A549 (cell line): ENCODE measurements at regions not wholly inside any gene's neighbourhood (a gene's known extent, or its start where the extent isn't known, plus 50 kb on each side); places are given as distances from the start of the nearest gene placed in this dataset.

Experiments
- HDAC2 ChIP-seq: fragments of 200-600 bp; sonication (generic); IDR thresholded peaks from 2 replicates; pipeline ENCODE4 v1.6.1; 2016
- MAFK ChIP-seq: fragments of 450-650 bp; IDR thresholded peaks from 2 replicates; pipeline ENCODE4 v1.6.1; 2014; ENCODE audit not compliant: partially characterized antibody
- POLR2A ChIP-seq: IDR thresholded peaks from 2 replicates; pipeline ENCODE4 v1.6.1; 2012; ENCODE audit warnings: mild to moderate bottlenecking, low read length
- RARB ChIP-seq: fragments of 250-450 bp; sonication (Bioruptor Pico); IDR thresholded peaks from 2 replicates; pipeline ENCODE4 v1.8.0; 2021; ENCODE audit warnings: mild to moderate bottlenecking, moderate library complexity
- TF ChIP-seq, protein P1 (sequence below): fragments of >200 bp; sonication (Bioruptor Twin); formaldehyde crosslinking; IDR thresholded peaks from 3 replicates; pipeline ENCODE4 v1.5.1; 2016
- TF ChIP-seq, protein P2 (sequence below): IDR thresholded peaks from 2 replicates; pipeline ENCODE4 v1.6.1; 2012
- TF ChIP-seq, protein P3 (sequence below): fragments of 200-600 bp; sonication (generic); IDR thresholded peaks from 2 replicates; pipeline ENCODE4 v1.6.1; 2016; ENCODE audit warnings: antibody characterized with exemption, mild to moderate bottlenecking, moderate library complexity

DNA sequence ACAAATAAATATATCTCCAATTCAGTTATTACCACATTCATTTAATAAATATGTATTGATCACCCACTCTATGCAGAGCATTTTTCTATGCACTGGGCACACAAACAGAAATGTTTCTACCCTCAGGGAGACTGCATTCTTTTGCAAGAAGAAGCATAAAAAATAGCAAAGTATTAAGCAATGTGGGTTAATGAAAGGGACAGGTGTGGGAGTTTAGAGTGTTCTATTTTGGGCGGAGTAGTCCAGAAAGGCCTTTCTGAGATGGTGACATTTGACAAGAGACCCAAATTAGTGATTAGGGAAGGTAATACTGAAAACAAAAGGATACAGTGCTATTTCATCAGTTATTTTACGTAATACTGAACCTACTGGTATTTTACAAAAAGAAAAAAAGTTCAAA is 394.3 kb upstream of the CHST9 start:
- TF ChIP-seq, protein P1, sequence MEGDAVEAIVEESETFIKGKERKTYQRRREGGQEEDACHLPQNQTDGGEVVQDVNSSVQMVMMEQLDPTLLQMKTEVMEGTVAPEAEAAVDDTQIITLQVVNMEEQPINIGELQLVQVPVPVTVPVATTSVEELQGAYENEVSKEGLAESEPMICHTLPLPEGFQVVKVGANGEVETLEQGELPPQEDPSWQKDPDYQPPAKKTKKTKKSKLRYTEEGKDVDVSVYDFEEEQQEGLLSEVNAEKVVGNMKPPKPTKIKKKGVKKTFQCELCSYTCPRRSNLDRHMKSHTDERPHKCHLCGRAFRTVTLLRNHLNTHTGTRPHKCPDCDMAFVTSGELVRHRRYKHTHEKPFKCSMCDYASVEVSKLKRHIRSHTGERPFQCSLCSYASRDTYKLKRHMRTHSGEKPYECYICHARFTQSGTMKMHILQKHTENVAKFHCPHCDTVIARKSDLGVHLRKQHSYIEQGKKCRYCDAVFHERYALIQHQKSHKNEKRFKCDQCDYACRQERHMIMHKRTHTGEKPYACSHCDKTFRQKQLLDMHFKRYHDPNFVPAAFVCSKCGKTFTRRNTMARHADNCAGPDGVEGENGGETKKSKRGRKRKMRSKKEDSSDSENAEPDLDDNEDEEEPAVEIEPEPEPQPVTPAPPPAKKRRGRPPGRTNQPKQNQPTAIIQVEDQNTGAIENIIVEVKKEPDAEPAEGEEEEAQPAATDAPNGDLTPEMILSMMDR, result no peak
- TF ChIP-seq, protein P2, sequence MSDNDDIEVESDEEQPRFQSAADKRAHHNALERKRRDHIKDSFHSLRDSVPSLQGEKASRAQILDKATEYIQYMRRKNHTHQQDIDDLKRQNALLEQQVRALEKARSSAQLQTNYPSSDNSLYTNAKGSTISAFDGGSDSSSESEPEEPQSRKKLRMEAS, result no peak
- TF ChIP-seq MAFK (no peak), HDAC2 (no peak), RARB (CRISPR knock-in tag) (no peak), POLR2A (no peak)
- TF ChIP-seq, protein P3, sequence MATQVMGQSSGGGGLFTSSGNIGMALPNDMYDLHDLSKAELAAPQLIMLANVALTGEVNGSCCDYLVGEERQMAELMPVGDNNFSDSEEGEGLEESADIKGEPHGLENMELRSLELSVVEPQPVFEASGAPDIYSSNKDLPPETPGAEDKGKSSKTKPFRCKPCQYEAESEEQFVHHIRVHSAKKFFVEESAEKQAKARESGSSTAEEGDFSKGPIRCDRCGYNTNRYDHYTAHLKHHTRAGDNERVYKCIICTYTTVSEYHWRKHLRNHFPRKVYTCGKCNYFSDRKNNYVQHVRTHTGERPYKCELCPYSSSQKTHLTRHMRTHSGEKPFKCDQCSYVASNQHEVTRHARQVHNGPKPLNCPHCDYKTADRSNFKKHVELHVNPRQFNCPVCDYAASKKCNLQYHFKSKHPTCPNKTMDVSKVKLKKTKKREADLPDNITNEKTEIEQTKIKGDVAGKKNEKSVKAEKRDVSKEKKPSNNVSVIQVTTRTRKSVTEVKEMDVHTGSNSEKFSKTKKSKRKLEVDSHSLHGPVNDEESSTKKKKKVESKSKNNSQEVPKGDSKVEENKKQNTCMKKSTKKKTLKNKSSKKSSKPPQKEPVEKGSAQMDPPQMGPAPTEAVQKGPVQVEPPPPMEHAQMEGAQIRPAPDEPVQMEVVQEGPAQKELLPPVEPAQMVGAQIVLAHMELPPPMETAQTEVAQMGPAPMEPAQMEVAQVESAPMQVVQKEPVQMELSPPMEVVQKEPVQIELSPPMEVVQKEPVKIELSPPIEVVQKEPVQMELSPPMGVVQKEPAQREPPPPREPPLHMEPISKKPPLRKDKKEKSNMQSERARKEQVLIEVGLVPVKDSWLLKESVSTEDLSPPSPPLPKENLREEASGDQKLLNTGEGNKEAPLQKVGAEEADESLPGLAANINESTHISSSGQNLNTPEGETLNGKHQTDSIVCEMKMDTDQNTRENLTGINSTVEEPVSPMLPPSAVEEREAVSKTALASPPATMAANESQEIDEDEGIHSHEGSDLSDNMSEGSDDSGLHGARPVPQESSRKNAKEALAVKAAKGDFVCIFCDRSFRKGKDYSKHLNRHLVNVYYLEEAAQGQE, result no peak
